ENCODE measurements at regions not wholly inside any gene's neighbourhood (a gene's known extent, or its start where the extent isn't known, plus 50 kb on each side); places are given as distances from the start of the nearest gene placed in this dataset.

GRCh38 chr7:119132436-119132835, 907.9 kb downstream of the ANKRD7 start:
- Histone ChIP-seq H4K20me1 (ENCODE audit: insufficient read depth) (no peaks in the 10 kb centered on the region), H3K79me2 (replicated peaks; ENCODE audit: insufficient read depth, low read length) (no peaks in the 10 kb centered on the region), H3F3A (ENCODE audit: insufficient read depth, low read length, poor library complexity, severe bottlenecking) (no peaks in the 10 kb centered on the region), H3K4me3 (ENCODE audit: low read length) (no peak overlapping the region), H3K4me2 (ENCODE audit: low read length) (no peak overlapping the region), H2AFZ (ENCODE audit: low read depth, low read length) (no peak overlapping the region), H3K9me2 (ENCODE audit: insufficient read depth, low read length) (no peaks in the 10 kb centered on the region), H3K36me3 (ENCODE audit: insufficient read depth, low read length) (no peaks in the 10 kb centered on the region), H3K9ac (ENCODE audit: low read length) (no peak overlapping the region), H3K27me3 (ENCODE audit: insufficient read depth, low read depth, low read length) (no peaks in the 10 kb centered on the region), H3K27ac (ENCODE audit: low read length) (no peak overlapping the region), H3K9me3 (ENCODE audit: low read length) (no peaks in the 10 kb centered on the region)
- TF ChIP-seq CTCF (IDR thresholded peaks at IDR 0.05; ENCODE audit: poor library complexity, severe bottlenecking), result no peak

GRCh38 chr7:119167431-119167830, 942.9 kb downstream of the ANKRD7 start:
- Histone ChIP-seq H3K27me3 (ENCODE audit: insufficient read depth, low read depth, low read length) (no peaks in the 10 kb centered on the region), H3K4me3 (ENCODE audit: low read length) (no peak overlapping the region), H3K79me2 (replicated peaks; ENCODE audit: insufficient read depth, low read length) (no peaks in the 10 kb centered on the region), H3F3A (ENCODE audit: insufficient read depth, low read length, poor library complexity, severe bottlenecking) (no peaks in the 10 kb centered on the region), H3K9me2 (ENCODE audit: insufficient read depth, low read length) (no peaks in the 10 kb centered on the region), H4K20me1 (ENCODE audit: insufficient read depth) (no peaks in the 10 kb centered on the region), H3K9ac (ENCODE audit: low read length) (no peak overlapping the region), H3K27ac (ENCODE audit: low read length) (no peak overlapping the region), H3K9me3 (ENCODE audit: low read length) (no peaks in the 10 kb centered on the region), H2AFZ (ENCODE audit: low read depth, low read length) (no peak overlapping the region), H3K4me2 (ENCODE audit: low read length) (no peak overlapping the region), H3K36me3 (ENCODE audit: insufficient read depth, low read length) (no peaks in the 10 kb centered on the region)
- TF ChIP-seq POLR2AphosphoS5 (IDR thresholded peaks at IDR 0.05) (no peak), TAF1 (IDR thresholded peaks at IDR 0.05; ENCODE audit: low read depth) (no peak), EZH2 (IDR thresholded peaks at IDR 0.05; ENCODE audit: borderline replicate concordance, insufficient read depth, low read length, poor library complexity, severe bottlenecking) (no peak), EP300 (conservative IDR thresholded peaks at IDR 0.05; ENCODE audit: poor library complexity, severe bottlenecking) (no peak), SMC3 (conservative IDR thresholded peaks at IDR 0.05; ENCODE audit: poor library complexity) (no peak), REST (IDR thresholded peaks at IDR 0.05; ENCODE audit: borderline replicate concordance) (no peak), CTCF (IDR thresholded peaks at IDR 0.05; ENCODE audit: poor library complexity, severe bottlenecking) (no peak), MXI1 (conservative IDR thresholded peaks at IDR 0.05; ENCODE audit: poor library complexity, severe bottlenecking) (no peak), RAD21 (conservative IDR thresholded peaks at IDR 0.05) (no peak)

Data from neural cell (in vitro differentiated cells).